Astrocyte of the spinal cord (primary cell): ENCODE measurements at regions not wholly inside any gene's neighbourhood (a gene's known extent, or its start where the extent isn't known, plus 50 kb on each side); places are given as distances from the start of the nearest gene placed in this dataset.

Source experiments
- DNase-seq: peaks from one replicate; pipeline ENCODE4 v3.0.0; 2011; ENCODE audit warnings: low read depth, low spot score
- H3K4me3 ChIP-seq: 2 replicates; pipeline ENCODE4 v1.5.1; 2011; ENCODE audit warnings: low read depth, mild to moderate bottlenecking, low read length, moderate library complexity
- CTCF ChIP-seq: IDR thresholded peaks from 2 replicates; pipeline ENCODE4 v1.5.1; 2012; ENCODE audit warnings: low read depth, mild to moderate bottlenecking, low read length, inconsistent platforms
- in situ Hi-C: cut with HindIII; loops from 2 replicates; pipeline ENCODE4 v1.10.0; 2017; ENCODE audit warnings: low sequenced_read_pairs

- DNase-seq, result peak; percentile 31
- no peak overlapping the region for H3K4me3 ChIP-seq
- in situ Hi-C loops, result no loop called here
- TF ChIP-seq CTCF, result no peak
Measured at GRCh38 chr22:26884921-26885320, 227.5 kb downstream of the MIAT start.

- TF ChIP-seq CTCF, result no peak
Measured at GRCh38 chr22:26885441-26886261, 228.3 kb downstream of the MIAT start.

GRCh38 chr22:26887456-26887855, 230.1 kb downstream of the MIAT start:
- H3K4me3 ChIP-seq, result no peak overlapping the region
- peak; percentile 87 for DNase-seq
- TF ChIP-seq CTCF, result no peak
- in situ Hi-C loops, result no loop called here

More at GRCh38 chr22:26885441-26886261, 228.3 kb downstream of the MIAT start:
- H3K4me3 ChIP-seq, result no peak overlapping the region
- no peak for DNase-seq
- in situ Hi-C loops, result no loop called here

GRCh38 chr22:26887916-26888315, 230.5 kb downstream of the MIAT start:
- in situ Hi-C loops, result no loop called here
- no peak for DNase-seq
- no peak overlapping the region for H3K4me3 ChIP-seq
- TF ChIP-seq CTCF, result no peak

GRCh38 chr22:26888887-26889286, 231.5 kb downstream of the MIAT start:
- in situ Hi-C loops, result no loop called here
- no peak overlapping the region for H3K4me3 ChIP-seq
- no peak for DNase-seq
- TF ChIP-seq CTCF, result no peak

GRCh38 chr22:26889802-26890201, 232.4 kb downstream of the MIAT start:
- TF ChIP-seq CTCF, result no peak
- H3K4me3 ChIP-seq, result no peak overlapping the region
- in situ Hi-C loops, result no loop called here
- DNase-seq, result no peak
